SK-N-SH (cell line): ENCODE measurements at regions not wholly inside any gene's neighbourhood (a gene's known extent, or its start where the extent isn't known, plus 50 kb on each side); places are given as distances from the start of the nearest gene placed in this dataset.

Experiments
- CTCF ChIA-PET: fragments of 300-600, 350-600 bp; formaldehyde crosslinking; extraction: SDS; loops from one replicate; lab custom pipeline; 2021; lab: Yijun Ruan, JAX
- POLR2A ChIA-PET: fragments of 350-600 bp; sonication (Branson Sonifier 250); formaldehyde crosslinking; extraction: SDS; loops from one replicate; lab custom pipeline; 2020; ENCODE audit warnings: antibody characterized with exemption, inconsistent platforms; lab: Yijun Ruan, JAX
- DNase-seq: peaks from one replicate; pipeline ENCODE4 v3.0.0; 2012
- H2AFZ ChIP-seq: fragments of 200-600 bp; sonication (generic); 2 replicates; pipeline ENCODE4 v1.8.1; 2016; ENCODE audit warnings: antibody characterized with exemption, mild to moderate bottlenecking, low read depth
- H3F3A ChIP-seq: fragments of 200-600 bp; sonication (generic); replicated peaks from 2 replicates; pipeline ENCODE3; 2016; ENCODE audit warnings: antibody characterized with exemption, mild to moderate bottlenecking; ENCODE audit not compliant: insufficient read depth
- H3K27ac ChIP-seq, 2 experiments: fragments of 200-500 bp in 1 of 2; fragments of 200-600 bp in 1 of 2; sonication (Bioruptor generic) in 1 of 2; sonication (generic), shearing (Covaris generic) in 1 of 2; 2 replicates each; pipeline versions ENCODE4 v1.5.1 to v1.6.1; 2014 to 2016; ENCODE audit warnings: low read depth in 2 of 2, inconsistent platforms in 1 of 2, low read length in 1 of 2, mild to moderate bottlenecking in 1 of 2, mixed read lengths in 1 of 2
- H3K27me3 ChIP-seq: fragments of 200-600 bp; sonication (generic), shearing (Covaris generic); 2 replicates; pipeline ENCODE4 v1.6.1; 2016; ENCODE audit warnings: mixed run types; ENCODE audit not compliant: insufficient read depth
- H3K36me3 ChIP-seq, 2 experiments: fragments of 200-500 bp in 1 of 2; fragments of 200-600 bp in 1 of 2; sonication (Bioruptor generic) in 1 of 2; sonication (generic) in 1 of 2; replicated peaks in 1 of 2; 2 replicates each; pipeline versions ENCODE3 to v1.5.1; 2014 to 2016; ENCODE audit warnings: low read length in 1 of 2, mild to moderate bottlenecking in 1 of 2; ENCODE audit not compliant: insufficient read depth in 2 of 2, control insufficient read depth in 1 of 2
- H3K4me1 ChIP-seq, 2 experiments: fragments of 200-500 bp in 1 of 2; fragments of 200-600 bp in 1 of 2; sonication (Bioruptor generic) in 1 of 2; sonication (generic), shearing (Covaris generic) in 1 of 2; 2 replicates each; pipeline versions ENCODE4 v1.5.1 to v1.6.1; 2014 to 2016; ENCODE audit warnings: low read depth in 1 of 2, low read length in 1 of 2, mixed run types in 1 of 2; ENCODE audit not compliant: insufficient read depth in 2 of 2, control insufficient read depth in 1 of 2
- H3K4me2 ChIP-seq: fragments of 200-600 bp; sonication (generic), shearing (Covaris generic); 2 replicates; pipeline ENCODE4 v1.6.1; 2017; ENCODE audit warnings: mixed run types
- H3K4me3 ChIP-seq, 2 experiments: fragments of 200-500 bp in 1 of 2; fragments of 200-600 bp in 1 of 2; sonication (Bioruptor generic) in 1 of 2; sonication (generic), shearing (Covaris generic) in 1 of 2; 2 replicates each; pipeline versions ENCODE4 v1.5.1 to v1.8.1; 2014 to 2016; ENCODE audit warnings: low read depth in 2 of 2, inconsistent platforms in 1 of 2, low read length in 1 of 2, mild to moderate bottlenecking in 1 of 2, mixed read lengths in 1 of 2, moderate library complexity in 1 of 2
- H3K79me2 ChIP-seq: fragments of 200-600 bp; sonication (generic); 2 replicates; pipeline ENCODE4 v1.8.1; 2017; ENCODE audit warnings: mild to moderate bottlenecking; ENCODE audit not compliant: insufficient read depth
- H3K9ac ChIP-seq: fragments of 200-600 bp; sonication (generic); 2 replicates; pipeline ENCODE4 v1.6.1; 2017; ENCODE audit warnings: mixed run types
- H3K9me2 ChIP-seq: fragments of 200-600 bp; sonication (generic); 2 replicates; pipeline ENCODE4 v1.6.1; 2017; ENCODE audit warnings: mixed run types
- H3K9me3 ChIP-seq: fragments of 200-600 bp; sonication (generic); 2 replicates; pipeline ENCODE4 v1.6.1; 2017; ENCODE audit warnings: mixed run types, mild to moderate bottlenecking, moderate library complexity
- H4K20me1 ChIP-seq: fragments of 200-600 bp; sonication (generic); 2 replicates; pipeline ENCODE4 v1.6.1; 2017; ENCODE audit warnings: mild to moderate bottlenecking, mixed run types; ENCODE audit not compliant: insufficient read depth
- ELF1 ChIP-seq: IDR thresholded peaks from 2 replicates; pipeline ENCODE4 v1.4.0; 2012
- EP300 ChIP-seq, 2 experiments: IDR thresholded peaks; 2 replicates each; pipeline versions ENCODE4 v1.4.0 to v1.6.1; 2012; ENCODE audit warnings: borderline replicate concordance in 1 of 2, low read depth in 1 of 2, low read length in 1 of 2
- EZH2phosphoT487 ChIP-seq: fragments of 200-600 bp; sonication (generic); IDR thresholded peaks from 2 replicates; pipeline ENCODE4 v1.6.1; 2017; ENCODE audit warnings: low read depth, mixed run types, mild to moderate bottlenecking, antibody characterized with exemption, moderate library complexity, borderline replicate concordance
- FOXJ3 ChIP-seq: sonication (generic); formaldehyde crosslinking; IDR thresholded peaks from 2 replicates; pipeline ENCODE4 v1.5.1; 2020; ENCODE audit warnings: mild to moderate bottlenecking, missing genetic modification reagents
- MEF2A ChIP-seq: IDR thresholded peaks from 2 replicates; pipeline ENCODE4 v1.4.0; 2012; ENCODE audit warnings: low read depth, borderline replicate concordance
- MXI1 ChIP-seq: IDR thresholded peaks from 2 replicates; pipeline ENCODE4 v1.6.1; 2012; ENCODE audit warnings: mild to moderate bottlenecking, low read depth, low read length, improper control_type of control experiment
- NFIC ChIP-seq: IDR thresholded peaks from 2 replicates; pipeline ENCODE4 v1.4.0; 2012; ENCODE audit warnings: borderline replicate concordance
- POLR2AphosphoS5 ChIP-seq: IDR thresholded peaks from 2 replicates; pipeline ENCODE4 v1.6.1; 2012; ENCODE audit warnings: low read depth, low read length
- RFX5 ChIP-seq: IDR thresholded peaks from 2 replicates; pipeline ENCODE4 v1.6.1; 2012; ENCODE audit warnings: mild to moderate bottlenecking, improper control_type of control experiment, low read length
- SIN3A ChIP-seq: IDR thresholded peaks from 2 replicates; pipeline ENCODE4 v1.6.1; 2012; ENCODE audit warnings: low read depth, mild to moderate bottlenecking, low read length, moderate library complexity, borderline replicate concordance
- TCF12 ChIP-seq: IDR thresholded peaks from 2 replicates; pipeline ENCODE4 v1.4.0; 2012
- TEAD4 ChIP-seq: IDR thresholded peaks from 2 replicates; pipeline ENCODE4 v1.4.0; 2012; ENCODE audit warnings: mild to moderate bottlenecking, borderline replicate concordance; ENCODE audit not compliant: insufficient read depth
- USF2 ChIP-seq: fragments of 150-350 bp; IDR thresholded peaks from 2 replicates; pipeline ENCODE4 v1.6.1; 2017; ENCODE audit warnings: antibody characterized with exemption, low read length, low read depth, borderline replicate concordance
- ZBTB33 ChIP-seq: IDR thresholded peaks from 2 replicates; pipeline ENCODE4 v1.4.0; 2012; ENCODE audit warnings: low read depth, borderline replicate concordance
- WGBS: methylation state at CpG from one replicate; pipeline ENCODE4 v1.1.6; 2017; ENCODE audit warnings: low lambda C conversion rate; 5-methylcytosine and 5-hydroxymethylcytosine counted together
- TF ChIP-seq, protein P1 (sequence below): IDR thresholded peaks from 2 replicates; pipeline ENCODE4; 2012

GRCh38 chr7:153939177-153939576 is 113.0 kb upstream of the DPP6 start:
- Histone ChIP-seq H3K27me3 (no peaks in the 10 kb centered on the region), H4K20me1 (no peaks in the 10 kb centered on the region), H3K4me3 (no peak overlapping the region), H3K9me3 (no peaks in the 10 kb centered on the region), H3K9ac (no peak overlapping the region), H3K36me3 (no peaks in the 10 kb centered on the region), H3K27ac (peak overlapping the region in 1 of 2 experiments; percentile 82; a peak in 2 of 4 replicates), H3K79me2 (no peaks in the 10 kb centered on the region), H2AFZ (no peak overlapping the region), H3K4me1 (peaks cover 0 to 48% of the 10 kb centered on the region in 2 experiments; a peak in 2 of 4 replicates), H3F3A (no peaks in the 10 kb centered on the region), H3K4me2 (no peak overlapping the region), H3K9me2 (no peaks in the 10 kb centered on the region)
- CTCF ChIA-PET = interaction anchor here (4.4 kb wide), 1 partner anchor 9 kb away, joined by 17 read pairs; no protein-coding TSS in a partner anchor
- WGBS = 1% methylated on average over 5 of the region's 5 CpGs
- DNase-seq = peak; percentile 49
- POLR2A ChIA-PET = no interaction called here
- no peak for TF ChIP-seq USF2
- no peak for TF ChIP-seq TEAD4
- TF ChIP-seq FOXJ3 (CRISPR knock-in tag) = 0 out of 2 replicates have a peak, but pooled peaks have one; percentile 13
- no peak for TF ChIP-seq MXI1
- no peak for TF ChIP-seq POLR2AphosphoS5
- TF ChIP-seq, protein P1, sequence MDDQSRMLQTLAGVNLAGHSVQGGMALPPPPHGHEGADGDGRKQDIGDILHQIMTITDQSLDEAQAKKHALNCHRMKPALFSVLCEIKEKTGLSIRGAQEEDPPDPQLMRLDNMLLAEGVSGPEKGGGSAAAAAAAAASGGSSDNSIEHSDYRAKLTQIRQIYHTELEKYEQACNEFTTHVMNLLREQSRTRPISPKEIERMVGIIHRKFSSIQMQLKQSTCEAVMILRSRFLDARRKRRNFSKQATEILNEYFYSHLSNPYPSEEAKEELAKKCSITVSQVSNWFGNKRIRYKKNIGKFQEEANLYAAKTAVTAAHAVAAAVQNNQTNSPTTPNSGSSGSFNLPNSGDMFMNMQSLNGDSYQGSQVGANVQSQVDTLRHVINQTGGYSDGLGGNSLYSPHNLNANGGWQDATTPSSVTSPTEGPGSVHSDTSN = no peak
- no peak for TF ChIP-seq SIN3A
- no peak for TF ChIP-seq TCF12
- TF ChIP-seq NFIC = no peak
- TF ChIP-seq ELF1 = no peak
- TF ChIP-seq RFX5 = no peak
- no peak for TF ChIP-seq EZH2phosphoT487
- TF ChIP-seq ZBTB33 = no peak
- TF ChIP-seq EP300 (IDR thresholded peaks at IDR 0.05; ENCODE audit: borderline replicate concordance in 1 of 2, low read depth in 1 of 2, low read length in 1 of 2) = peak in 1 of 2 experiments; percentile 25; a peak in 1 of 4 replicates
- TF ChIP-seq MEF2A = no peak
